GM23338 (cell line): ENCODE measurements at regions not wholly inside any gene's neighbourhood (a gene's known extent, or its start where the extent isn't known, plus 50 kb on each side); places are given as distances from the start of the nearest gene placed in this dataset.

Experiments
- ATAC-seq: fragments of 200-7000 bp; cut with Tn5 transposase; 3 replicates; pipeline ENCODE4 v1.9.1; 2020
- DNase-seq: peaks from one replicate; pipeline ENCODE4 v3.0.0-alpha.2; 2015; ENCODE audit warnings: low spot score
- H2AFZ ChIP-seq: fragments of 200-600 bp; sonication (generic); 2 replicates; pipeline ENCODE4 v1.8.0; 2016; ENCODE audit warnings: antibody characterized with exemption, mild to moderate bottlenecking, moderate library complexity
- H3F3A ChIP-seq: fragments of 200-600 bp; sonication (generic); replicated peaks from 2 replicates; pipeline ENCODE4 v1.8.0; 2017; ENCODE audit warnings: antibody characterized with exemption, mixed run types, low read depth
- H3K27ac ChIP-seq: fragments of 200-600 bp; sonication (generic); 2 replicates; pipeline ENCODE4 v1.6.1; 2016; ENCODE audit warnings: low read depth
- H3K27me3 ChIP-seq: fragments of 200-600 bp; sonication (generic); 2 replicates; pipeline ENCODE4 v1.8.0; 2016; ENCODE audit warnings: mild to moderate bottlenecking, mixed run types, moderate library complexity; ENCODE audit not compliant: insufficient read depth
- H3K36me3 ChIP-seq: fragments of 200-600 bp; sonication (generic); 2 replicates; pipeline ENCODE4 v1.8.0; 2016; ENCODE audit warnings: mild to moderate bottlenecking; ENCODE audit not compliant: insufficient read depth
- H3K4me1 ChIP-seq: fragments of 200-600 bp; sonication (generic); 2 replicates; pipeline ENCODE4 v1.8.0; 2016; ENCODE audit warnings: mild to moderate bottlenecking, moderate library complexity; ENCODE audit not compliant: insufficient read depth
- H3K4me2 ChIP-seq: fragments of 200-600 bp; sonication (generic); 2 replicates; pipeline ENCODE4 v1.7.1; 2017; ENCODE audit warnings: mixed run types
- H3K4me3 ChIP-seq: fragments of 200-600 bp; sonication (generic); 2 replicates; pipeline ENCODE4 v1.6.1; 2016; ENCODE audit warnings: mixed run types
- H3K79me2 ChIP-seq: fragments of 200-600 bp; sonication (generic); replicated peaks from 2 replicates; pipeline ENCODE4 v1.8.0; 2017; ENCODE audit warnings: mild to moderate bottlenecking; ENCODE audit not compliant: insufficient read depth
- H3K9me2 ChIP-seq: fragments of 200-600 bp; sonication (generic); 2 replicates; pipeline ENCODE4 v1.8.0; 2017; ENCODE audit not compliant: insufficient read depth
- H4K20me1 ChIP-seq: fragments of 200-600 bp; sonication (generic); replicated peaks from 2 replicates; pipeline ENCODE4 v1.8.0; 2017; ENCODE audit warnings: mild to moderate bottlenecking; ENCODE audit not compliant: insufficient read depth
- H3K27ac Mint-ChIP-seq: 2 replicates; pipeline ENCODE4 v1.8.0; 2020; ENCODE audit warnings: inconsistent platforms, mild to moderate bottlenecking, moderate library complexity, mixed read lengths
- H3K27me3 Mint-ChIP-seq: 3 replicates; pipeline ENCODE4 v1.8.0; 2022; ENCODE audit warnings: low read depth, mild to moderate bottlenecking, moderate library complexity, mixed read lengths, inconsistent platforms; ENCODE audit not compliant: insufficient read depth, poor library complexity
- H3K36me3 Mint-ChIP-seq: 3 replicates; pipeline ENCODE4 v1.8.0; 2021; ENCODE audit warnings: low read depth, mild to moderate bottlenecking, inconsistent platforms, moderate library complexity, mixed read lengths
- H3K4me1 Mint-ChIP-seq: 3 replicates; pipeline ENCODE4 v1.8.0; 2020; ENCODE audit warnings: mild to moderate bottlenecking, inconsistent platforms, mixed read lengths
- H3K4me3 Mint-ChIP-seq: 3 replicates; pipeline ENCODE4 v1.8.0; 2021; ENCODE audit warnings: moderate library complexity, mild to moderate bottlenecking, inconsistent platforms, mixed read lengths
- H3K9me3 Mint-ChIP-seq: 3 replicates; pipeline ENCODE4 v1.8.0; 2020; ENCODE audit warnings: moderate library complexity, mild to moderate bottlenecking, inconsistent platforms, mixed read lengths
- EZH2phosphoT487 ChIP-seq: fragments of 200-600 bp; sonication (generic); IDR thresholded peaks from one replicate; pipeline ENCODE4 v1.8.1; 2018; ENCODE audit warnings: antibody characterized with exemption; ENCODE audit not compliant: unreplicated experiment
- JUNB ChIP-seq: IDR thresholded peaks from one replicate; pipeline ENCODE4 v1.6.1; 2016; ENCODE audit warnings: antibody characterized with exemption; ENCODE audit not compliant: unreplicated experiment
- REST ChIP-seq: IDR thresholded peaks from one replicate; pipeline ENCODE4 v1.6.1; 2018; ENCODE audit warnings: antibody characterized with exemption; ENCODE audit not compliant: unreplicated experiment
- STAT1 ChIP-seq: IDR thresholded peaks from one replicate; pipeline ENCODE4 v1.6.1; 2016; ENCODE audit warnings: antibody characterized with exemption; ENCODE audit not compliant: unreplicated experiment
- ZNF114 ChIP-seq: fragments of 250-450 bp; sonication (Bioruptor Pico); IDR thresholded peaks from 2 replicates; pipeline ENCODE4 v1.5.0; 2020; ENCODE audit warnings: mild to moderate bottlenecking, moderate library complexity
- ZNF331 ChIP-seq: fragments of 250-450 bp; sonication (Bioruptor Pico); IDR thresholded peaks from 2 replicates; pipeline ENCODE4 v1.5.0; 2020; ENCODE audit warnings: low read depth, mild to moderate bottlenecking, moderate library complexity
- TF ChIP-seq, protein P1 (sequence below), 2 experiments: fragments of 200-600 bp in 1 of 2; sonication (generic) in 1 of 2; conservative IDR thresholded peaks; 2 replicates each; pipeline versions ENCODE4 v1.5.1 to v1.6.1; 2016 to 2017; ENCODE audit warnings: antibody characterized with exemption in 2 of 2, low read depth in 2 of 2, mild to moderate bottlenecking in 2 of 2, moderate library complexity in 1 of 2

DNA sequence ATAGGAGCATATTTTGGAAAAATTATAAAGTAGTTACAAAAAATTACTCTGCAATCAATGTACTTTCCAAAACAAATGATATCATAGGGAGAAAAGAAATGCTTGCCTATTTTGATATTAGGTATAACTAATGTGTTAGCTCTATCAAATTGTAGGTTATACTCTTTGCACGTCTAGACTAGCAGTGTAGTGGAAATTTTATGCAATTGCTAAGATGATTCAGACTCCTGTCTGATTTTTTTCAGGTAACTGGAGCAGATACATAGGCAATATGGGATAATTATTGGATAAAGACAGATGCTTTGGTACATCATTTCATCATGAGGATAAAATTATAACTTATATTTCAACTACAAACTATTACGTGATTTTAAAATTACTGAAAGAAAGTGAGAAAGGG, 918.3 kb downstream of the EPHA4 start (continued):
- TF ChIP-seq, protein P1, sequence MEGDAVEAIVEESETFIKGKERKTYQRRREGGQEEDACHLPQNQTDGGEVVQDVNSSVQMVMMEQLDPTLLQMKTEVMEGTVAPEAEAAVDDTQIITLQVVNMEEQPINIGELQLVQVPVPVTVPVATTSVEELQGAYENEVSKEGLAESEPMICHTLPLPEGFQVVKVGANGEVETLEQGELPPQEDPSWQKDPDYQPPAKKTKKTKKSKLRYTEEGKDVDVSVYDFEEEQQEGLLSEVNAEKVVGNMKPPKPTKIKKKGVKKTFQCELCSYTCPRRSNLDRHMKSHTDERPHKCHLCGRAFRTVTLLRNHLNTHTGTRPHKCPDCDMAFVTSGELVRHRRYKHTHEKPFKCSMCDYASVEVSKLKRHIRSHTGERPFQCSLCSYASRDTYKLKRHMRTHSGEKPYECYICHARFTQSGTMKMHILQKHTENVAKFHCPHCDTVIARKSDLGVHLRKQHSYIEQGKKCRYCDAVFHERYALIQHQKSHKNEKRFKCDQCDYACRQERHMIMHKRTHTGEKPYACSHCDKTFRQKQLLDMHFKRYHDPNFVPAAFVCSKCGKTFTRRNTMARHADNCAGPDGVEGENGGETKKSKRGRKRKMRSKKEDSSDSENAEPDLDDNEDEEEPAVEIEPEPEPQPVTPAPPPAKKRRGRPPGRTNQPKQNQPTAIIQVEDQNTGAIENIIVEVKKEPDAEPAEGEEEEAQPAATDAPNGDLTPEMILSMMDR (conservative IDR thresholded peaks at IDR 0.05; ENCODE audit: low read depth in 2 of 2): no peak

- H3K36me3 Mint-ChIP-seq: no peaks in the 10 kb centered on the region
- Histone ChIP-seq H3K79me2 (no peaks in the 10 kb centered on the region), H2AFZ (no peak overlapping the region), H3K27me3 (no peaks in the 10 kb centered on the region), H3K4me3 (no peak overlapping the region), H3F3A (no peaks in the 10 kb centered on the region), H3K27ac (no peak overlapping the region), H4K20me1 (no peaks in the 10 kb centered on the region), H3K9me2 (no peaks in the 10 kb centered on the region; the same call in 1 of the 2 replicates), H3K4me2 (no peak overlapping the region), H3K36me3 (no peaks in the 10 kb centered on the region), H3K4me1 (no peaks in the 10 kb centered on the region)
- 0 out of 3 replicates have a peak, but pooled peaks cover 2% of the 10 kb centered on the region for H3K4me1 Mint-ChIP-seq
- TF ChIP-seq REST: no peak
- no peak for TF ChIP-seq JUNB
- TF ChIP-seq, protein P1 (conservative IDR thresholded peaks at IDR 0.05; ENCODE audit: low read depth in 2 of 2): no peak
- TF ChIP-seq STAT1: no peak
- TF ChIP-seq ZNF331 (CRISPR knock-in tag): no peak
- no peak for TF ChIP-seq EZH2phosphoT487
- no peak for TF ChIP-seq ZNF114
- H3K4me3 Mint-ChIP-seq: no peak overlapping the region
- no peaks in the 10 kb centered on the region for H3K27me3 Mint-ChIP-seq
- no peaks in the 10 kb centered on the region for H3K9me3 Mint-ChIP-seq
- DNase-seq: no peak
- ATAC-seq: no peak
- no peak overlapping the region for H3K27ac Mint-ChIP-seq
Observed at GRCh38 chr2:220654322-220654721, 917.8 kb downstream of the EPHA4 start.
